ENCODE measurements at regions not wholly inside any gene's neighbourhood (a gene's known extent, or its start where the extent isn't known, plus 50 kb on each side); places are given as distances from the start of the nearest gene placed in this dataset.

GRCh38 chr11:69904974-69905535 is 85.8 kb upstream of the FGF3 start:
- H3K4me3 ChIP-seq (ENCODE audit: low read depth, low read length, poor library complexity, severe bottlenecking): no peak overlapping the region
- no peaks in the 10 kb centered on the region for H3K36me3 ChIP-seq (ENCODE audit: insufficient read depth, low read length, poor library complexity, severe bottlenecking)
- H3K27me3 ChIP-seq (replicated peaks; ENCODE audit: insufficient read depth, low read depth, low read length, poor library complexity): no peaks in the 10 kb centered on the region
- intact Hi-C loops (cut with micrococcal nuclease; ENCODE audit: unreplicated experiment): no loop called here
- DNase-seq (ENCODE audit: low spot score): no peak
- no peak overlapping the region for H3K27ac ChIP-seq (ENCODE audit: low read depth, low read length, poor library complexity, severe bottlenecking)
- no peaks in the 10 kb centered on the region for H3K9me3 ChIP-seq (ENCODE audit: low read depth, low read length, poor library complexity, severe bottlenecking)
- POLR2A ChIA-PET (ENCODE audit: low non-redundant PET): no interaction called here
- TF ChIP-seq CTCF (conservative IDR thresholded peaks at IDR 0.05; ENCODE audit: low read depth, low read length): no peak
- TF ChIP-seq EZH2 (IDR thresholded peaks at IDR 0.05; ENCODE audit: borderline replicate concordance, low read depth, low read length, poor library complexity, severe bottlenecking): no peak
- no peaks in the 10 kb centered on the region for H3K4me1 ChIP-seq (ENCODE audit: insufficient read depth, low read length, poor library complexity, severe bottlenecking)
- no TSS peak for BruUV-seq (replicated peaks)
- CTCF ChIA-PET: no interaction called here

GRCh38 chr11:69905611-69906452 is 86.6 kb upstream of the FGF3 start:
- no peak for TF ChIP-seq EZH2 (IDR thresholded peaks at IDR 0.05; ENCODE audit: borderline replicate concordance, low read depth, low read length, poor library complexity, severe bottlenecking)
- no peak for TF ChIP-seq CTCF (conservative IDR thresholded peaks at IDR 0.05; ENCODE audit: low read depth, low read length)
- H3K4me3 ChIP-seq (ENCODE audit: low read depth, low read length, poor library complexity, severe bottlenecking): no peak overlapping the region
- DNase-seq (ENCODE audit: low spot score): no peak
- H3K27ac ChIP-seq (ENCODE audit: low read depth, low read length, poor library complexity, severe bottlenecking): no peak overlapping the region
- no peaks in the 10 kb centered on the region for H3K4me1 ChIP-seq (ENCODE audit: insufficient read depth, low read length, poor library complexity, severe bottlenecking)
- CTCF ChIA-PET: interaction anchor here (0.6 kb wide), 1 partner anchor 10 kb away, joined by 3 read pairs; no protein-coding TSS in a partner anchor
- no peaks in the 10 kb centered on the region for H3K36me3 ChIP-seq (ENCODE audit: insufficient read depth, low read length, poor library complexity, severe bottlenecking)
- BruUV-seq (replicated peaks): no TSS peak
- intact Hi-C loops (cut with micrococcal nuclease; ENCODE audit: unreplicated experiment): no loop called here
- no peaks in the 10 kb centered on the region for H3K9me3 ChIP-seq (ENCODE audit: low read depth, low read length, poor library complexity, severe bottlenecking)
- POLR2A ChIA-PET (ENCODE audit: low non-redundant PET): no interaction called here
- no peaks in the 10 kb centered on the region for H3K27me3 ChIP-seq (replicated peaks; ENCODE audit: insufficient read depth, low read depth, low read length, poor library complexity)

GRCh38 chr11:69906453-69906907 is 87.3 kb upstream of the FGF3 start:
- Histone ChIP-seq H3K4me3 (ENCODE audit: low read depth, low read length, poor library complexity, severe bottlenecking) (no peak overlapping the region), H3K27ac (ENCODE audit: low read depth, low read length, poor library complexity, severe bottlenecking) (no peak overlapping the region), H3K36me3 (ENCODE audit: insufficient read depth, low read length, poor library complexity, severe bottlenecking) (no peaks in the 10 kb centered on the region), H3K9me3 (ENCODE audit: low read depth, low read length, poor library complexity, severe bottlenecking) (no peaks in the 10 kb centered on the region), H3K4me1 (ENCODE audit: insufficient read depth, low read length, poor library complexity, severe bottlenecking) (no peaks in the 10 kb centered on the region), H3K27me3 (replicated peaks; ENCODE audit: insufficient read depth, low read depth, low read length, poor library complexity) (no peaks in the 10 kb centered on the region)
- TF ChIP-seq CTCF (conservative IDR thresholded peaks at IDR 0.05; ENCODE audit: low read depth, low read length): no peak
- no peak for TF ChIP-seq EZH2 (IDR thresholded peaks at IDR 0.05; ENCODE audit: borderline replicate concordance, low read depth, low read length, poor library complexity, severe bottlenecking)
- no TSS peak for BruUV-seq (replicated peaks)
- intact Hi-C loops (cut with micrococcal nuclease; ENCODE audit: unreplicated experiment): no loop called here
- CTCF ChIA-PET: interaction anchor here (0.6 kb wide), 1 partner anchor 9 kb away, joined by 3 read pairs; no protein-coding TSS in a partner anchor
- POLR2A ChIA-PET (ENCODE audit: low non-redundant PET): no interaction called here
- no peak for DNase-seq (ENCODE audit: low spot score)

Data from A673 (cell line).